HuH-7.5 (cell line): ENCODE measurements at regions not wholly inside any gene's neighbourhood (a gene's known extent, or its start where the extent isn't known, plus 50 kb on each side); places are given as distances from the start of the nearest gene placed in this dataset.

Experiments used
- DNase-seq: peaks from one replicate; pipeline ENCODE4 v3.0.0; 2011; ENCODE audit warnings: low spot score

DNA sequence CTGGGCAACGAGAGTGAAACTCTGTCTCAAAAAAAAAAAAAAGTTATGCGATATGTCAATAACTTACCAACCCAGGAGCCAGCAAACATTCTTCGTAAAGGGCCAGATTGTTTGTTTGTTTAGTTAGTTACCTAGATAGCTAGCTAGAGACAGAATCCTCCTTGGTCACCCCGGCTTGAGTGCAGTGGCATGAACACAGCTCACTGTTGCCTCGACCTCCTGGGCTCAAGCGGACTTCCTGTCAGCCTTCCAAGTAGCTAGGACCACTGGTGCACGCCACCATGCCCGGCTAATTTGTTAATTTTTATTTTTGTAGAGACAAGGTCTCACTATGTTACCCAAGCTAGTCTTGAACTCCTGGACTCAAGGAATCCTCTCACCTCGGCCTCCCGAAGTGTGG, 113.0 kb downstream of the LITAF start:
- DNase-seq = no peak

DNA sequence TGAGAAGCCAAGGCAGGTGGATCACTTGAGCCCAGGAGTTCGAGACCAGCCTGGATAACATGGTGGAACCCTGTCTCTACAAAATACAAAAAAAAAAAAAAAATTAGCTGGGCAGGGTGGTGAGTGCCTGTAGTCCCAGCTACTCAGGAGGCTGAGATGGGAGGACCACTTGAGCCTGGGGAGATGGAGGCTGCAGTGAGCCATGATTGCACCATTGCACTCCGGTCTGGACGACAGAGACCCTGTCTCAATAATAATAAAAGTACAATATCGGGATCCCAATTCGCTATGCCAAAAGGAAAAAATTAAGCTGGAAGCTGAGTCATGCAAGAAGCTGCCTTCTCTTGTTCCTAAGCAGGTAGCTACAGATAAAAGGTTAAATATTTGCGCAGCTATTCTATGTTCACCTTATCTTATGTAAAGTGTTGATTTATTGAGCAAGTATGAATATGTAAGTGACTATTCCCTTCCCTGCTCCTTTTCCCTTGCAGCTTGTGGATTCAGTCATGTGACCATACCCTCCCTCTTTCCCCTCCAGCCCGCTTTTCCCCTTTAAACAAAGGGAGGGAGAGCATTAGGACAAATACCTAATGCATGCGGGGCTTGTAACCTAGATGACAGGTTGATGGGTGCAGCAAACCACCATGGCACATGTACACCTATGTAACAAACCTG, 112.0 kb downstream of the LITAF start:
- no peak for DNase-seq

DNA sequence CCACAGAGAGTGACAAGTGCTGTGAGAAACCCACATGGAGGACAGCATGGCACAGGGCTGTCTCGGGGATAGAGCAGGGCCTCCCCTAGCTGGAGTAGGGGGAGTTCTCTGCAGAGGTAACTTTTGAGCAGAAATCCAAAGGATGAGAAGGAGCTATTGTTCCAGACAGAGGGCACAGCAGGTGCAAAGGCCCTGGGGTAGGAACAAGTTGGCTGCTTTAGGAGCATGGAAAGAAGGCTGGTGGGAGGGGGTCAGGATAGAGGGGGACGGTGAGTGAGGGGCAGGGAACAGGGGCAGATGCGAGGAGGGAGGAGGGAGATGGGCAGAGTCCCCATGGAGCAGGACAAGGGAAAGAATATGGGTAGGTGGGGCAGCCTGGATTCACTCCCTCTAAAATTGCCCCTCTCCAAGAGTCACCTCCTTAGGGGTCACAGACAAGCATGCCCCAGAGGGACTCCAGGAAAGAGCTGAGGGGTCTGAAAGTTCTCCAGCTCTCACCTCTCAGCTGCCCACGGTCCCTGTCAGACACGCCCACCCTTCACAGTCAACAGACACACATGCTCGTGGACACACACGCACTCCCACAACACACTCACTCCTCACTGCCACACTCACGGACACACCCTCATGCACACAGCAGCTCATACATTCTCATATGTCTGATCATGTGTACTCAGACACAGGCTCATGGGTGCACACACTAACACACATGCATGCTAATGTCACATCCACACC, 110.7 kb downstream of the LITAF start:
- no peak for DNase-seq

DNA sequence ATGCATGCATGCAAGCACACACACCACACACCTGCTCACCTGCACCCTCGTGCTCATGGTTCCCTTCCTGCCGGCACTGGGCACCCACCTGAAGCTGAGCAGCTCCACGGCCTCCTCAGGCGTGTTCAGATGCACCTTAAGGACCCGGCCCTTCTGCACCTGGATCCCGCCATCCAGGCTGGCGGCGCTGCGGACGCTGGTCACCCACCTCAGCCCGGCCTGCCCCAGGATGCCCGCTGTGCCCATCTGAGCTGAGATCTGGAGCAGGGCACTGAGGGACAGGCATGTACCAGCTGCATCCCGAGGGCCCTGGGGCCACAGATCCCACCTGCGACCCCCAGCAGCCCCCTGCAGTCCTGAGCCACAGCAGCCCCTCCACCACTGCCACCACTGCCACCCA, 110.0 kb downstream of the LITAF start:
- DNase-seq = no peak

DNA sequence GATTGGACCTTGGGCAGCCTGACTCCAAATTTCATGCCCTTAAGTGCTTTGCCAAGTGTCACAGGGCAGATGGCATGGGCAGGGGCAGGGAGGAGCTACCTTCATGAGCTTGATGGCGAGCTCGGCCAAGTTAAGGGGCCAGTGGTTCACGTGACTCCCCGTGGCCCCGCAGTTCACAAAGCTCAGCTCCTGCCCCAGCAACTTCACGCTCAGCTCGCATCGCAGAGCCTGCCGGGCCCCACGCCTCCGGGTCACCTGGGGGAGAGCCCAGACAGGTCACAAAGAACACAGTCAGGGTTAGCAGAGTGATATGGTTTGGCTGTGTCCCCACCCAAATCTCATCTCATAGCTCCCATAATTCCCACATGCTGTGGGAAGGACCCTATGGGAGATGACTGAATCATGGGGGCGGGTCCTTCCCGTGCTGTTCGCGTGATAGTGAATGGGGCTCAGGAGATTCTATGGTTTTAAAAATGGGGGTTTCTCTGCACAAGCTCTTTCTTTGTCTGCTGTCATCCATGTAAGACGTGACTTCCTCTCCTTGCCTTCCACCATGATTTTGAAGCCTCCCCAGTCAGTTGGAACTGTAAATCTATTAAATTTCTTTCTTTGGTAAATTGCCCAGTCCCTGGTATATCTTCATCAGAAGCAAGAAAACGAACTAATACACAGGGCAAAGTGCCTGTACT, 108.1 kb downstream of the LITAF start:
- DNase-seq = no peak

DNA sequence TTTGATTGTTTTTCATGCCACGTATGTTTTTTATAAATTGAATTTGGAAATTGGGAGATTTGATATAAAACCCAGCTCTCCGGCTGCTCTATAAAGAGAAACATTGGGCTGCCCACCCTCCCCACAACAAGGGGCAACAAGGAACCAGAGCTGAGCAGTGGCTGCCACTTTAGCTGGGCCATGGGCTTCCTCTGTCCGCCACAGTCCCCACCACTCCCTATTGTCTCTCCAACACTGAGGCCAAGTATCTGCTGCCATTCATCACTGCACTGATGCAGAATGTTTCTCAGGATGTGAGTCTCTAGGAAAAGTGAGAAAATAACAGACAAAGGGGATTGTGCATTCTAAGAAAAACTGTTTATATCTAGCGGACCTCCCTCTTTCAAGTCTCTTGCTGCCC, 106.8 kb downstream of the LITAF start:
- DNase-seq = no peak

DNA sequence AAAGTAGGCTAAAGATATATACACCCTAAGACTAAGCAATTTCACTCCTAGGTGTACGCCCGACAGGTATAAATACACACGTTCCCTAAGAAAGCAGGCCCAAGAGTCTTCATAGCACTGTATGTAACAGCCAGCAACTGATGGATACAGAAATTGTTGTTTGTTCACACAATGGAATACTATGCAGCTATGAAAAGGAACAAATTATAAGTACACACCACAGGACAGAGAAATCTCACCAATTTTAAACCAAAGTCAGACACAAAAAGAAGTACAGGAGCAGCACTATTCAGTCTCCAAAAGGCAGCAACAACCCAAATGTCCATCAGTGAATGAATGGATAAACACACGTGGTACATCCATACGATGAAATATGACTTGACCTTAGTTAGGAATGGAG, 106.1 kb downstream of the LITAF start:
- DNase-seq = no peak

DNA sequence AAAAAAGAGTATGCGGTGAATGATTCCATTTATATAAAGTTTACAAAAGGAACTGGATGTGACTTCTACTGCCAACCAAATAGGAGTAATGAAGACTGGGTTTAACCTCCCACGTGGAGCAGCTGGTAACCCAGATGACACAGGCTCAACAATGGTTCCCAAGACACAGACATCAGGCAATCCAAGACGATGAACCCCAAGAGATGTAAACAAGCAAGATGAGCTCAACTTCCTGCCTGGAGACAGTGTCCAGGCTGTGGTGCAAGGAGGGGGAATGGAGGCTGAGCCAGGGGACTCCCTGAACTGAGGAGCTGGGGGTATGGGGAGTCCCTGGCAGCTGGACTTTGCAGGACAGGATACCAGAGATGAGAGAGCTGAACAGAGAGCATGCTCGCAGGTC, 104.7 kb downstream of the LITAF start:
- no peak for DNase-seq

DNA sequence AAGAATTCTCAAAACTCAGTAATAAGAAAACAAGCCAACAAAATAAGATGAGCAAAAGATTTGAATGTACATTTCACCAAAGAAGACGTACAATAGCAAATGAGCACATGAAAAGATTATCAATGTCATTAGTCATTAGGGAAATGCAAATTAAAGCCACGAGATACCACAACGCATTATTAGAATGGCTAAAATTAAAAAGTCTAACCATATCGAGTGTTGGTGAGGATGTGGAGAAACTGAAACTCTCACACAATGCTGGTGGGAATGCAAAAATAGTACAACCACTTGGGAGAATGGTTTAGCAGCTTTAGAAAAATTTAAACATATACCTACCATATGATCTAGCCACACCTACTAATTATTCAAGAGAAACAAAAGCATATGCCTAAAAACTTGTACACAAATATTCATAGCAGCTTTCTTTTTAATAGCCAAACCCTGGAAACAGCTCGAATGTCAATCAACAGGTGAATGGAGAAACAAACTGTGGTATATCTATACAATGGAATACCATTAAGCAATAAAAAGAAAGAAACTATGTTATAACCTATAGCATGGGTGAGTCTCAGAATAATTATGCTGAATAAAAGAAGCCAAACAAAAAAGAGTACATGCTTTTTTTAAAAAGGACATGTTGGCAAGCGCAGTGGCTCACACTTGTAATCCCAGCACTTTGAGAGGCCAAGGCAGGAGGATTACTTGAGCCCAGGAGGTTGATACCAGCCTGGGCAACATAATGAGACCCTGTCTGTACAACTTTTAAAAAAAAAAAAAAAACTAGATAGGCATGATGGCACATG, 103.6 kb downstream of the LITAF start:
- no peak for DNase-seq

DNA sequence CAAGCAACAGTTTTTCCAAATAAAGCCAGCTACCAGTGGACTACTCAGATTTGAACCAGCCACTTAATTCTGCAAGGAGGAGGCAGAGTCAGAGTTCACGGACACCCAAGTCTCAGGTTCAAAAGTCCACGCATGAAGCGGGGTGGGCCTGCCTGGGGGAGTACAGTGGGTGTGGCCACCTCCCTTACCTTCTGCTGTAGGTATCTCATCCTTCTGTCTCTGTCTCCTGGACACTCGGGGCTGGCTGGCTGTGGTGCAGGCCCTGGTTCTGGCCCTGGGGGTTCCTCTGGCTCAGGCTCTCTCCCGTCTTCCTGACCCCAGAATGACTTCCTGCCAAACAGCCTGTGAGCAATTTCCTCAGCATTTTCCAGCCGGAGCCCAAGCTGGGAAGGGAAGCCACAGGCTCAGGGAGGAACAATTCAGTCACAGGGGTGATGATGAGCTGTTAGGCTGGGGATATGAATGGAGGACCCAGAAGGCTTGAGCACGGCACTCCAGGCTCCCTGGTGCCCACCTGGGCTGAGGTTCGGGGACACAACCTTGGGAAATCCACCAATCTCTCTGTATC, 101.9 kb downstream of the LITAF start:
- no peak for DNase-seq

DNA sequence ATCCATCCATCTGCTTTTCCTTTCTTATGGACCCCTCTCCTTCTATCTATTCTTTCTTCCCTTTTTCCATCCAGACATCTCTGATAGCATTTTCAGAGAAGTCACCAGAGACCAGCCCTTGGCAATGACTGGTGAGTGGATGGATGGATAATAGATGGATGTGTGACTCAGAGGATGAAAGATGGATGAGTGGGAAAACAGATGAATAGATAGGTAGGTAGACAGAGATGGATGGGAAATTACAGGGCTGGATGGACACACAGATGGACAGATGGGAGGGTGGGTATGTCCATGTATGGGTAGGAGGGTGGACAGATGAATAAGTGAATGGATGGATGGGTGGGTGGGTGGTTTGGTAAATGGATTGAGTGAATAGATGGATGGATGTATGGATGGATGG, 101.0 kb downstream of the LITAF start:
- no peak for DNase-seq

DNA sequence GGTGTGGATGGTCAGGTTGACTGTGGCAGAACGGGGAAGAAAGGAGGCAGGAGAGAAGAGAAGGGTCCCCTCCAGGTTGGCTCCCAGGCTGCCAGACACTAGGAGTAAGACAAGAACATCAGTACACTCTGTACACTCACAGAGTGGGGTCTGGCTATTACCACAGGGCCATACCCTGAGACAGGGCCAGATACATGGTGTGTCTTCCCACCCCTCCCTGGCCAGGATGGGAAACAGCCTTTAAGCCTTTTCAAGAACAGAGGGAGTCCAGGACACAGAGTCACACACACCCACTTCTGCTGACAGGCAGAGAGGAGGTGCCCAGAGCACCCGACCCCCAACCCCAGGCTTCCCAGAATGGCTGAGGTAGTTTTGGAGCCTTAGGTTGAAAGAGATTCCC, 99.4 kb downstream of the LITAF start:
- DNase-seq = no peak

DNA sequence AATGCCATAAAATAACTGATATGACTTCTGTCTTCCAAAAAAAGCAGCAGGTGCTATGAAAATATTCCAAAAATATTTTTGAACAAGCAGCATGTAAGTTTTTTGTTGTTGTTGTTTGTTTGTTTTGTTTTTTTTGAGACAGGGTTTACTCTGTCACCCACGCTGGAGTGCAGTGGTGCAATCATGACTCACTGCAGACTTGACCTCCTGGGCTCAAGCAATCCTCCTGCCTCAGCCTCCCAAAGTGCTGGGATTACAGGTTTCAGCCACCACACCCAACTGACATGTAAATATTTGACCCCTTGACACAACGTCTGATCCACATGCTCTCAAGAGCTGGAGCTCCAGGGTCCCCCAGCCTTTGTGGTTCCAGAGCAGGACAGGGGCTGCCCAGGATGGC, 98.4 kb downstream of the LITAF start:
- no peak for DNase-seq

DNA sequence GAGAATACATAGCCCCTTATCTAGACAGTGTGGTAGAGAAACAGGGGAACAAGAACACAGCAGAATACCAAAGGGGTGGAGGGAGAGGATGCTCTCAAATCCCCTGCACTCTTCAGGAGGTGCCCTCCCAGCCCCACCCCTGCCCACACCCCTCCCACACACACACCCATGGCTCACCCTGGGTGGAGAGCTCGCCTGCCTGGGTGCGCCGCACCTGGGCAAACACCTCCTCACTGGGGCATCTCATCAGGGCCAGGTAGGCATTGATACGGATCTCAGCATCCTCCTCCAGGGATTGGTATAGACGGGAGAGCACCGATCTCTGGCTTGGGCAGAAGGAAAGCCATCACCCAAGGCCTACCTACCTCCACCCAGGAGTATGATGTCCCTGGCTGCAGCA, 95.2 kb downstream of the LITAF start:
- DNase-seq = no peak

DNA sequence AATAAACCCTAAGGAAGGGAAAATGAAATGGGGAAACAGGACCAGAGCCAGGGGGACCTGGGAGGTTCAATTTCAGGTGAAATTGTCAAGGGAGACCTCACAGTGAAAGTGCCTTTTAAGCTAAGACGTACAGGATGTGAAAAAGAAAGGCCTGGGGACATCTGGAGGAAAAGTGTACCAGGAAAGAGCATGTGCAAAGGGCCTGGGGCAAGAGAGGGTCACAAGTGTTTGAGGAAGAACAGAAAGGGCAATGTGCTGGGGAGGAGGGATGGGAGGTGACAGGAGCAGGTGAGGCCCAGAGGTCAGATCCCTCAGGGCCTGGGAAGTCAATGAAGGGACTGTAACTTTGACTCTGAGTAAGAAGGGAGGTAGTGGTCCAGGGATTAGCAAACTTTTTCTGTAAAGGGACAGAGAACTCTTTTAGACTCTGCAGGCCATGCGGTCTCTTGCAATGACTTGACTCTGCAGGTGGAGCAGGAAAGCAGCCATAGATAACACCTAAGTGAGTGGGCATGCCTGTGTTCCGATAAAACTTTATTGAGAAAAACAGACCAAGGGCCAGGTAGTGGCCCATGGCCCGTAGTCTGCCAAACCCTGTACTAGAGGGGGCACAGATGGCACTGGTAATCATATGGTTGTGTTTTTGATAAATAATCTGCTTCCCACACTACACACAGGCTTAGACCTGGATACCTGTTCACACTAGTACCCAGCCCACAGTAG, 93.8 kb downstream of the LITAF start:
- no peak for DNase-seq

DNA sequence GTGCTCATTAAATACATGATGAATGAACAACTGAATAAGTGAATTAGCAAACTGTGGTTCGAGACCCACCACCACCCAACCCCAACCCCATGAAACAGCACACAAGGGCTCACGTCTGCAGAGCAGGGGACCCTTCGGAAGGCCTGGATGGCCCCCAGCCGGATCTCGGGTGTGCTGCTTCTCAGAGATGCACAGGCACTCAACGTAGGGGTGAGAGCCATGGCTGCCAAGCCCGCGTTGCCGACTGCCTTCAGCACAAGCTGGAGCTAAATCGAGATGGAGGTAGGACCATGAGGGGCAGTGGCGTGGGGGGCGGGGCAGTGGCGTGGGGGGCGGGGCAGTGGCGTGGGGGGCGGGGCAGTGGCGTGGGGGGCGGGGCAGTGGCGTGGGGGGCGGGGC, 93.2 kb downstream of the LITAF start:
- DNase-seq = no peak

DNA sequence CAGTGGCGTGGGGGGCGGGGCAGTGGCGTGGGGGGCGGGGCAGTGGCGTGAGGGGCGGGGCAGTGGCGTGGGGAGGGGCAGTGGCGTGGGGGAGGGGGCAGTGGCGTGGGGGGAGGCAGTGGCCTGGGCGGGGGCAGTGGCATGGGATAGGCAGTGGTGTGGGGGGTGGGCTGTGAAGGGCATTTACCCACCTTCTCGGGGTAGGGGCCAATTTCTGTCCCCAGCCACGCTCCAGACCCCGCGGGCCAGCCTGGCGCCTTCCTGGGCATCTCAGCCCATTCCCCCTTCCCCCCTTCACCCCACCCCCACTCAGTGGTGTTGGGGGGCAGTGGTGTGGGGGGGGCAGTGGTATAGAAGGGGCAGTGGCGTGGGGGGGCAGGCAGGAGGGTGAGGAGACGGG, 92.7 kb downstream of the LITAF start:
- no peak for DNase-seq

DNA sequence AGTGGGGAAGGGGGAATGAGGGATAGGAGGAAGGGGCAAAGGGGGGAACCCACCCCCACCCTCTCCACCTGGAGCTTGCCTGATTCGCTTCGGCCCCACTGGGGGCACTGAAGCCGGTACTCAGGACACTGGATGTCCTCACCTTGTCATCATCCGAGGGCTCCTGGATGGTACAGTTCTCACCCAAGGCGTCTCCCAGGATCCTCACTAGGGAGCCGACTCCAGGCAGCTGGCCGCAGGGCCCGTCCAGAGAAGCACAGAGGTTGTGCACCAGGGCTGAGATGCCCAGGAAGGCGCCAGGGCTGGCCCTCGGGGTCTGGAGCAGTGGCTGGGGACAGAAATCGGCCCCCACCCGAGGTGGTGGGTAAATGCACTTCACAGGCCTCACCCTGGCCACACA, 92.3 kb downstream of the LITAF start:
- no peak for DNase-seq

DNA sequence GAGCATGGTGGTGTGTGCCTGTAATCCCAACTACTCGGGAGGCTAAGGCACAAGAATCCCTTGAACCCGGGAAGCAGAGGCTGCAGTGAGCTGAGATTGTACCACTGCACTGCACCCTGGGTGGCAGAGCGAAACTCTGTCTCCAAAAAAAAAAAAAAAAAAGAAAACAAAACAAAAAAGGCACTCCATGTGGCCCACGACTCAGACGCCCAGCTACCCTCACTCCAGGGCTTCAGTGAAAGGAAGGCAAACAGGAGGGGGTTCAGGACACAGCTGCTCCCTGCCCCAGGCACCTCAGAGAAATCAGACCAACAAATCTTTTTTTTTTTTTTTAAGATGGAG, 91.7 kb downstream of the LITAF start:
- DNase-seq = no peak
